Karpas-422 (cell line): ENCODE measurements at regions not wholly inside any gene's neighbourhood (a gene's known extent, or its start where the extent isn't known, plus 50 kb on each side); places are given as distances from the start of the nearest gene placed in this dataset.

Experiments
- DNase-seq: peaks from one replicate; pipeline ENCODE4 v3.0.0-alpha.2; 2015
- H2AFZ ChIP-seq: fragments of 200-600 bp; sonication (generic); 2 replicates; pipeline ENCODE4 v1.6.1; 2014; ENCODE audit warnings: antibody characterized with exemption, low read length, mixed read lengths
- H3K27ac ChIP-seq: fragments of 200-600 bp; sonication (generic); 2 replicates; pipeline ENCODE4 v1.5.1; 2014; ENCODE audit warnings: mild to moderate bottlenecking, low read length, moderate library complexity
- H3K27me3 ChIP-seq: fragments of 200-600 bp; sonication (generic); 2 replicates; pipeline ENCODE4 v1.6.1; 2014; ENCODE audit warnings: low read length, mixed read lengths
- H3K36me3 ChIP-seq: fragments of 200-600 bp; sonication (generic); 2 replicates; pipeline ENCODE4 v1.6.1; 2014; ENCODE audit warnings: low read length, mixed read lengths; ENCODE audit not compliant: insufficient read depth
- H3K4me1 ChIP-seq: fragments of 200-600 bp; sonication (generic); 2 replicates; pipeline ENCODE4 v1.6.1; 2014; ENCODE audit warnings: mild to moderate bottlenecking, low read length, mixed read lengths
- H3K4me2 ChIP-seq: fragments of 200-600 bp; sonication (generic); 2 replicates; pipeline ENCODE4 v1.6.1; 2014; ENCODE audit warnings: low read length, low read depth, mild to moderate bottlenecking; ENCODE audit not compliant: poor library complexity, severe bottlenecking
- H3K4me3 ChIP-seq: fragments of 200-600 bp; sonication (generic); 2 replicates; pipeline ENCODE4 v1.5.1; 2014; ENCODE audit warnings: mild to moderate bottlenecking, antibody characterized with exemption, low read length, mixed read lengths
- H3K79me2 ChIP-seq: fragments of 200-600 bp; sonication (generic); 2 replicates; pipeline ENCODE4 v1.6.1; 2014; ENCODE audit warnings: mild to moderate bottlenecking, low read length, mixed read lengths
- H3K9ac ChIP-seq: fragments of 200-600 bp; sonication (generic); 2 replicates; pipeline ENCODE4 v1.6.0; 2014; ENCODE audit warnings: low read length
- H3K9me2 ChIP-seq: fragments of 200-600 bp; sonication (generic), shearing (Covaris generic); replicated peaks from 2 replicates; pipeline ENCODE4 v1.6.0; 2014; ENCODE audit warnings: mild to moderate bottlenecking, low read length, moderate library complexity; ENCODE audit not compliant: insufficient read depth
- H3K9me3 ChIP-seq: fragments of 300-700, 200-600 bp; sonication (generic); 2 replicates; pipeline ENCODE4 v1.6.1; 2014; ENCODE audit warnings: low read length, mixed read lengths
- H4K20me1 ChIP-seq: fragments of 200-600 bp; sonication (generic); 2 replicates; pipeline ENCODE4 v1.6.1; 2014; ENCODE audit warnings: mild to moderate bottlenecking, antibody characterized with exemption, low read length, low read depth; ENCODE audit not compliant: insufficient read depth

- Histone ChIP-seq H3K27me3 (no peaks in the 10 kb centered on the region), H3K79me2 (no peaks in the 10 kb centered on the region), H3K4me1 (no peaks in the 10 kb centered on the region), H3K4me3 (no peak overlapping the region), H3K27ac (no peak overlapping the region), H4K20me1 (no peaks in the 10 kb centered on the region), H3K4me2 (no peak overlapping the region), H3K36me3 (no peaks in the 10 kb centered on the region), H3K9me3 (no peaks in the 10 kb centered on the region), H2AFZ (no peak overlapping the region), H3K9me2 (no peaks in the 10 kb centered on the region), H3K9ac (no peak overlapping the region)
- no peak for DNase-seq
Measured at GRCh38 chr9:107742531-107743309, 253.2 kb upstream of the KLF4 start.

- no peaks in the 10 kb centered on the region for H4K20me1 ChIP-seq
- no peaks in the 10 kb centered on the region for H3K79me2 ChIP-seq
- no peak overlapping the region for H3K4me3 ChIP-seq
- no peaks in the 10 kb centered on the region for H3K9me3 ChIP-seq
- no peaks in the 10 kb centered on the region for H3K36me3 ChIP-seq
- H3K27ac ChIP-seq, result no peak overlapping the region
- H2AFZ ChIP-seq, result no peak overlapping the region
- no peaks in the 10 kb centered on the region for H3K4me1 ChIP-seq
- no peak overlapping the region for H3K9ac ChIP-seq
- no peaks in the 10 kb centered on the region for H3K27me3 ChIP-seq
- no peak overlapping the region for H3K4me2 ChIP-seq
- no peaks in the 10 kb centered on the region for H3K9me2 ChIP-seq
- DNase-seq, result no peak
Measured at GRCh38 chr9:107740088-107740980, 250.8 kb upstream of the KLF4 start.

GRCh38 chr9:107739601-107740082 lies 250.1 kb upstream of the KLF4 start:
- H3K4me1 ChIP-seq, result no peaks in the 10 kb centered on the region
- no peak overlapping the region for H3K4me3 ChIP-seq
- H3K9me2 ChIP-seq, result no peaks in the 10 kb centered on the region
- no peak overlapping the region for H3K4me2 ChIP-seq
- no peak for DNase-seq
- no peaks in the 10 kb centered on the region for H3K27me3 ChIP-seq
- no peaks in the 10 kb centered on the region for H4K20me1 ChIP-seq
- H3K9ac ChIP-seq, result no peak overlapping the region
- H3K79me2 ChIP-seq, result no peaks in the 10 kb centered on the region
- H3K27ac ChIP-seq, result no peak overlapping the region
- H2AFZ ChIP-seq, result no peak overlapping the region
- H3K36me3 ChIP-seq, result no peaks in the 10 kb centered on the region
- no peaks in the 10 kb centered on the region for H3K9me3 ChIP-seq

GRCh38 chr9:107738789-107739188 lies 249.2 kb upstream of the KLF4 start:
- Histone ChIP-seq H3K9ac (no peak overlapping the region), H3K36me3 (no peaks in the 10 kb centered on the region), H3K4me1 (no peaks in the 10 kb centered on the region), H3K4me3 (no peak overlapping the region), H3K4me2 (no peak overlapping the region), H3K9me2 (no peaks in the 10 kb centered on the region), H4K20me1 (no peaks in the 10 kb centered on the region), H3K9me3 (no peaks in the 10 kb centered on the region), H3K27ac (no peak overlapping the region), H3K79me2 (no peaks in the 10 kb centered on the region), H3K27me3 (no peaks in the 10 kb centered on the region), H2AFZ (no peak overlapping the region)
- no peak for DNase-seq

GRCh38 chr9:107737987-107738743 lies 248.6 kb upstream of the KLF4 start:
- Histone ChIP-seq H3K4me1 (no peaks in the 10 kb centered on the region), H2AFZ (no peak overlapping the region), H3K79me2 (no peaks in the 10 kb centered on the region), H3K9me3 (no peaks in the 10 kb centered on the region), H4K20me1 (no peaks in the 10 kb centered on the region), H3K9ac (no peak overlapping the region), H3K27ac (no peak overlapping the region), H3K36me3 (no peaks in the 10 kb centered on the region), H3K4me2 (no peak overlapping the region), H3K27me3 (no peaks in the 10 kb centered on the region), H3K9me2 (no peaks in the 10 kb centered on the region), H3K4me3 (no peak overlapping the region)
- DNase-seq, result no peak

- Histone ChIP-seq H3K27me3 (no peaks in the 10 kb centered on the region), H3K4me1 (no peaks in the 10 kb centered on the region), H3K9me2 (no peaks in the 10 kb centered on the region), H3K4me2 (no peak overlapping the region), H3K27ac (no peak overlapping the region), H3K36me3 (no peaks in the 10 kb centered on the region), H2AFZ (no peak overlapping the region), H3K9ac (no peak overlapping the region), H3K79me2 (no peaks in the 10 kb centered on the region), H3K9me3 (no peaks in the 10 kb centered on the region), H3K4me3 (no peak overlapping the region), H4K20me1 (no peaks in the 10 kb centered on the region)
- DNase-seq, result no peak
Measured at GRCh38 chr9:107737610-107737986, 248.0 kb upstream of the KLF4 start.

- Histone ChIP-seq H2AFZ (no peak overlapping the region), H3K27me3 (no peaks in the 10 kb centered on the region), H3K9me3 (no peaks in the 10 kb centered on the region), H3K36me3 (no peaks in the 10 kb centered on the region), H3K9me2 (no peaks in the 10 kb centered on the region), H3K27ac (no peak overlapping the region), H3K4me2 (no peak overlapping the region), H3K4me3 (no peak overlapping the region), H3K9ac (no peak overlapping the region), H3K4me1 (no peaks in the 10 kb centered on the region), H4K20me1 (no peaks in the 10 kb centered on the region), H3K79me2 (no peaks in the 10 kb centered on the region)
- DNase-seq, result no peak
Measured at GRCh38 chr9:107735821-107736220, 246.3 kb upstream of the KLF4 start.
